Loucy (cell line): ENCODE measurements at regions not wholly inside any gene's neighbourhood (a gene's known extent, or its start where the extent isn't known, plus 50 kb on each side); places are given as distances from the start of the nearest gene placed in this dataset.

Source experiments
- EZH2phosphoT487 ChIP-seq: fragments of 200-600 bp; IDR thresholded peaks from 2 replicates; pipeline ENCODE4 v1.6.1; 2018; ENCODE audit warnings: antibody characterized with exemption, mild to moderate bottlenecking, moderate library complexity, borderline replicate concordance
- TF ChIP-seq, protein P1 (sequence below): fragments of 200-600 bp; sonication (generic); conservative IDR thresholded peaks from 2 replicates; pipeline ENCODE4 v1.5.1; 2014; ENCODE audit warnings: mild to moderate bottlenecking, antibody characterized with exemption, low read length

DNA sequence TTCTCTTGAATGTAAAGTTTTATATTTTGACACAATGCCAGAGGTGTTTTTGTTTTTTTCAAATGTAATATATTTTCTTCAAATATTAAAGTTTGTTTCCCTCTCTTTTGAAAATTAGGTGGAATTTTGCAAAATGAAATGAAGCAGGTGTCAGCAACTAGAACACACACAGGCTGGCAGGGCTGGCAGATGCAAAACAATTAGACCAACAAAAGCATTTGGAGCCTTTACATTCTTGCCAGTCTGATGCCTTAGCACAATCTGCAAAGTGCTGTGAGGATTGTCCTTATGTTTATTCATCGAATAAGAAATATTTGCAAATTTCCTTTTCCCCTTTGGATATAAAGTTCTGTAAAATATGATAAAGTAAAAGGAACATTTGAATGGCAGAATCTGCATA is 1063.9 kb downstream of the CDH9 start:
- no peak for TF ChIP-seq EZH2phosphoT487
- TF ChIP-seq, protein P1, sequence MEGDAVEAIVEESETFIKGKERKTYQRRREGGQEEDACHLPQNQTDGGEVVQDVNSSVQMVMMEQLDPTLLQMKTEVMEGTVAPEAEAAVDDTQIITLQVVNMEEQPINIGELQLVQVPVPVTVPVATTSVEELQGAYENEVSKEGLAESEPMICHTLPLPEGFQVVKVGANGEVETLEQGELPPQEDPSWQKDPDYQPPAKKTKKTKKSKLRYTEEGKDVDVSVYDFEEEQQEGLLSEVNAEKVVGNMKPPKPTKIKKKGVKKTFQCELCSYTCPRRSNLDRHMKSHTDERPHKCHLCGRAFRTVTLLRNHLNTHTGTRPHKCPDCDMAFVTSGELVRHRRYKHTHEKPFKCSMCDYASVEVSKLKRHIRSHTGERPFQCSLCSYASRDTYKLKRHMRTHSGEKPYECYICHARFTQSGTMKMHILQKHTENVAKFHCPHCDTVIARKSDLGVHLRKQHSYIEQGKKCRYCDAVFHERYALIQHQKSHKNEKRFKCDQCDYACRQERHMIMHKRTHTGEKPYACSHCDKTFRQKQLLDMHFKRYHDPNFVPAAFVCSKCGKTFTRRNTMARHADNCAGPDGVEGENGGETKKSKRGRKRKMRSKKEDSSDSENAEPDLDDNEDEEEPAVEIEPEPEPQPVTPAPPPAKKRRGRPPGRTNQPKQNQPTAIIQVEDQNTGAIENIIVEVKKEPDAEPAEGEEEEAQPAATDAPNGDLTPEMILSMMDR, result no peak
